GM12873 (cell line): ENCODE measurements at regions not wholly inside any gene's neighbourhood (a gene's known extent, or its start where the extent isn't known, plus 50 kb on each side); places are given as distances from the start of the nearest gene placed in this dataset.

Experiments used
- TF ChIP-seq, protein P1 (sequence below): IDR thresholded peaks from 2 replicates; pipeline ENCODE4 v1.5.1; 2012; ENCODE audit warnings: low read depth, mild to moderate bottlenecking, moderate library complexity, low read length, control low read depth; ENCODE audit not compliant: insufficient read depth; ENCODE audit errors: missing control alignments

DNA sequence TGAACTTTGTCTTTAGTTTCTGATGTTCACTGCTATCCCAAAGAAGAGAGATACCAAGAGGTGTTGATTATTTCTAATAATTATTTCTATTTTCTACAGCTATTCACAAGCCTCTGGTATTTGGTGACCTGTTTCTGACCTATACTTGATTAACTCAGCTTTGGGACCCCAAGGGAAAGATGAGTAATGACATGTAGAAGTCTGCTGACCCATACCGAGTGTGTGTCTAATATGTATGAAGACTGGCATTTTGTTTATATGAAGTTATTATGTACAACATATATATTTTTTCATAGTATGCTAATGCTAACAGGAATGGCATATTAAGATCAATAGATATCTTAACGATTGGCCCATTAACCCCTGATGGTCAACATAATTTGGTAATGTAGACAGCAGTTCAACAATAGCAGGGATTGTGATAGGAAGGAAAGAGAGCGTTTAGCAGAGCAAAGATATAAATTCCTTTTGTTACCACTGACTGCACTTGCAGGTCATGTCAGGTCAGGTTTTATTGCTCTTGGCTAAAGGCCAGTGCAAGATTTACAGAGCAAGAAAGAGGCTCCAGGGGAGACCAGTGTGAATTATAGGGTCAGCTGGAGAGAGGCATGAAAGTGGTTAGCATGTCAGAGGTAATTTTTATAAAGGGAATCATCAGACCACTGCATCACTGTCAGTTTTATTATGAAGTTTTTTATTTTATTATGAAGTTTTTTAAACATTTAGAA is 94.7 kb upstream of the DIPK2B start:
- TF ChIP-seq, protein P1, sequence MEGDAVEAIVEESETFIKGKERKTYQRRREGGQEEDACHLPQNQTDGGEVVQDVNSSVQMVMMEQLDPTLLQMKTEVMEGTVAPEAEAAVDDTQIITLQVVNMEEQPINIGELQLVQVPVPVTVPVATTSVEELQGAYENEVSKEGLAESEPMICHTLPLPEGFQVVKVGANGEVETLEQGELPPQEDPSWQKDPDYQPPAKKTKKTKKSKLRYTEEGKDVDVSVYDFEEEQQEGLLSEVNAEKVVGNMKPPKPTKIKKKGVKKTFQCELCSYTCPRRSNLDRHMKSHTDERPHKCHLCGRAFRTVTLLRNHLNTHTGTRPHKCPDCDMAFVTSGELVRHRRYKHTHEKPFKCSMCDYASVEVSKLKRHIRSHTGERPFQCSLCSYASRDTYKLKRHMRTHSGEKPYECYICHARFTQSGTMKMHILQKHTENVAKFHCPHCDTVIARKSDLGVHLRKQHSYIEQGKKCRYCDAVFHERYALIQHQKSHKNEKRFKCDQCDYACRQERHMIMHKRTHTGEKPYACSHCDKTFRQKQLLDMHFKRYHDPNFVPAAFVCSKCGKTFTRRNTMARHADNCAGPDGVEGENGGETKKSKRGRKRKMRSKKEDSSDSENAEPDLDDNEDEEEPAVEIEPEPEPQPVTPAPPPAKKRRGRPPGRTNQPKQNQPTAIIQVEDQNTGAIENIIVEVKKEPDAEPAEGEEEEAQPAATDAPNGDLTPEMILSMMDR: no peak

GRCh38 chrX:45274576-45274975 is 73.9 kb upstream of the DIPK2B start:
- TF ChIP-seq, protein P1: no peak

GRCh38 chrX:45267007-45267406 is 66.3 kb upstream of the DIPK2B start:
- TF ChIP-seq, protein P1: no peak

DNA sequence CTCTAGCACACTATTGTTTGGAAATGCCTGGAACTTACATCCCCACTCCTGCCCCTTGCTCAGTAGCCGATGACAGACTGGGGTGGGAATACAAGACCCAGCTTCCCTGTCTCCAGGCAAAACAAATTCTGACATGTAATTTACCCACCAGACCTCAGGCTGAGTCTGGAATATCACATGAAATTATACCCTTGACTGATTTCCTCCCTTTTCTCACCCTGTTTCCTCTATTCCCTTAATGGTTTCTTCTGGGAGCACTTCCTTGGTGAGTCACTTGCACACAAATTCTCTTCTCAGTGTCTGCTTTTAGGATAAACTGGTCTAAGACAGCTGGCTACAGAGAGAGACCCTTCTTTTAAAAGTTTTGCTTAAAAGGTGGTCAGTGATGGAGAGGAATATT is 65.8 kb upstream of the DIPK2B start:
- TF ChIP-seq, protein P1: no peak

DNA sequence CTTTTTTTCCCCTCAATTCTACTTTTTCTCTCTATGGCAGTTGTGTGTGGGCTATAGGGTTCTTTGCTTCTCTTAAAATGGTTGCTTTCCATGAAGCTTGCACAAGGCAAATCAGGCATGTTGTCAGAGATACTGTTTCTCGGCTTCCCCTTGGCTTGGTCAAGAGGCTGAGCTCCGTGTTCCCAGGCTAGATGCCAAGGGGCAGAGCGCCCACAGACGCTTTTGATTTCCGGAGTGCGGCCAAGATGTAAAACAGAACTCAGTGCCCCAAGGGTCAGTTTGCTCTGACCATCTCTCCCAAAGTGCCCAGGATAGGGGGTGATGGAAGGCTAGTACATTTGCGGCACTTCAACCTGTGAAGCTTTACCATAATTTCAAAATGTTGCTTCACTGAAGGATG is 64.2 kb upstream of the DIPK2B start:
- TF ChIP-seq, protein P1: no peak

GRCh38 chrX:45261471-45261870 is 60.8 kb upstream of the DIPK2B start:
- TF ChIP-seq, protein P1: no peak

GRCh38 chrX:45261005-45261404 is 60.3 kb upstream of the DIPK2B start:
- TF ChIP-seq, protein P1: no peak
